SU-DHL-6 (cell line): ENCODE measurements at regions not wholly inside any gene's neighbourhood (a gene's known extent, or its start where the extent isn't known, plus 50 kb on each side); places are given as distances from the start of the nearest gene placed in this dataset.

Experiments
- CTCF ChIP-seq: fragments of 200-600 bp; sonication (generic); IDR thresholded peaks from one replicate; pipeline ENCODE4 v1.5.1; 2017; ENCODE audit warnings: antibody characterized with exemption, mild to moderate bottlenecking, low read length, moderate library complexity; ENCODE audit not compliant: insufficient read depth, poor library complexity, severe bottlenecking
- EZH2phosphoT487 ChIP-seq: fragments of 200-600 bp; sonication (generic), shearing (Covaris generic); conservative IDR thresholded peaks from 2 replicates; pipeline ENCODE4 v1.6.1; 2018; ENCODE audit warnings: mild to moderate bottlenecking, antibody characterized with exemption, low read length, moderate library complexity, mixed read lengths

- TF ChIP-seq CTCF (no peak), EZH2phosphoT487 (no peak)
Measured at GRCh38 chr22:27213294-27213693, 555.9 kb downstream of the MIAT start.
